ENCODE measurements at regions not wholly inside any gene's neighbourhood (a gene's known extent, or its start where the extent isn't known, plus 50 kb on each side); places are given as distances from the start of the nearest gene placed in this dataset.
"Not testable (repeated sequence)": the region's sequence is repeated elsewhere in the genome, so short reads cannot be mapped to it uniquely, and the experiment has no call there.

DNA sequence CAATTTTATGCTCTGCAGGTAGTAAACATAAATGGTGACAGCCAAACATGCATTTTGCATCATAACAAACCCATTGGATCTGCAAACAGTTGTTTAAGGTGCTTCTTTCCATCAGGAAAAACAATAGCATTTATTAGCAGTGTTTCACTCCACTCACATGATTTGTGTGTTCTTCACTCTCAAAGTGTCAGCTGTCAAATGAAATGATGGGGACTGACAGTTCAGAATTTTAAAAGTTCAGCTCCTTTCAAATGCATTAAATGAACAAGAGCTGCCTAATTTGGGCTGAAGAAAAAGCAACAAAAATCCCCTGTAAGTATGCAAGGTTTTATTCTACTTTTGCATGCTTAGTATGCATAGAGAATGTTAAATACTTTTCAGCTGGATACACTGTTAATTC, 145.2 kb upstream of the CDIN1 start:
- DNase-seq: no peak

DNA sequence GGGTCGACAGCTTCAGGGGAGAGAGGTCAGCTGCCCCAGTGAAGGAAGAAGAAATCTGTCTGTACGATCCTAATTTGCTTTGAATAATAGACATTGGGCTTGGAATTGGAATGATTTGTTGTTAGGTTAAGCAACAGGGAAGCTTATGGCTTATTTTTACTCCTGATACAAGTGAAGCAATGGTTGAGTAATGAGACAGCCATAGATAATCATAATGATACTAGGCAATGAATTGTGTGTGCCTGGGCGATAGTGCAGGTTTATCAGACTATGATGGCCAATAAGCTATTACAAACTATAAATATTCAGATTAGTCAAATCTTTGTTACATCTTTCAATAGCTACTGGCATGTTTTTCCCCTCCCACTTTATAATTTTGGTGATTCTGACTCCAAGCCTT, 140.9 kb upstream of the CDIN1 start:
- DNase-seq: no peak

DNA sequence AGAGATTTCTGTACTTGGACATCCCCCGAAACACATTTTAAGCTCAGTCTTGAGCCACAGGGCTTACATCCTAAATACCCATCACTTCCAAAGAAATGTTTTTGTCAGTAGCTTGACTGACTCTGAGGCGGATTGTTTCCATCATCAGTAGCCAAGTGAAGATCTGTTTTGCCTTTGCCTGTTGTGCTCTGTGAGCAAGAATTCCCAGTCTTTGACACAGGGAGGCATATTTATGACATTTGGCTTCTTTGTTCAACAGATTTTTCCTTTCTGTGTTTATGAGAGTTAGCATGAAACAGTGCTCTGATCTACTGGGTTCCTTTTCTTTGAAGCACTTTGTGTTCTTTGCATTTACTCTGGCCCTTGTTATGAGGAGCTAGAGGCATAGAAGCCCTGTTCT, 132.1 kb upstream of the CDIN1 start:
- DNase-seq: no peak

DNA sequence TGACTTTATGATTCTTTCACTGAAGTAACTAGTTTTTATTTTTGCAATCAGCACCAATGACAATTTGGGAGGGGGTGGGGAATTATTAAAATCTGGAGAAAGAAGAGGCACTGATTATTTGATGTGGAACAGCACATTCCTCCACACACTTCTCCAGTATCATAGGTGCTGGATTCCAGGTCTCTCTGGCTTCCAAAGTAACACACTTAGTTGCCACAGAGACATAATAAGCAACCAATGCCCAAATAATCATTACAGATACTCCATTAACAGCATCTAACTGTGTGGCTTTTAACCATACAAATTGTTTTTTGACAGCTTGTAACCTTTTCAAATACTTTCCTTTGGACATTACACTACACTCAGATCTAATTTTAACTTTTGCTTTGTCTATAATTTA, 131.0 kb upstream of the CDIN1 start:
- DNase-seq: no peak

DNA sequence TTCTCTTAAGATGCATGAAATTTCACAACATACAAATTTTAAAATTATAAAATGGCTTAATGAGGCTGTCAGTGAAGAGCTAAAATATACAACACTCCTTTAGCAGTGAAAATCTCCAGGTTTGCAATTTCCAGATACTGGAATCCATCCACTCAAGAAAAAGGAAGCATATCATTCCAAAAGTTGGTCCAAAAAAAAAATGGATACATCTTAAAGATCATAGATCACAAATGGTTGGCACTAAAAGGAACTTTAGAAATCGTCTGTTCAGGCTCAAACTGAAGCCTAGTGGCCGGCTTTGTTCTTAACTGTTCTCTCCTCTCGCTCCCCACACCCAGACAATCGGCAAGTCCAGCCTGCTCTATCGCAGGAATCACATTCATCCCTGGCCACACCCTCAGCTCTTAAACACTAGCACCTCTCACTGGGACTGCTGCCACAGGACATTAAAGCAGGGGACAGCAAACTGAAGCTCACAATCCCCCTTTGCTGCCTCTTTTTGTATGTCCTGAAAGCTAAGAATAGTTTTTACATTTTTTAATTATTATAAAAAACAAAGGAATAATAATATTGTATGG, 130.3 kb upstream of the CDIN1 start:
- DNase-seq: no peak

DNA sequence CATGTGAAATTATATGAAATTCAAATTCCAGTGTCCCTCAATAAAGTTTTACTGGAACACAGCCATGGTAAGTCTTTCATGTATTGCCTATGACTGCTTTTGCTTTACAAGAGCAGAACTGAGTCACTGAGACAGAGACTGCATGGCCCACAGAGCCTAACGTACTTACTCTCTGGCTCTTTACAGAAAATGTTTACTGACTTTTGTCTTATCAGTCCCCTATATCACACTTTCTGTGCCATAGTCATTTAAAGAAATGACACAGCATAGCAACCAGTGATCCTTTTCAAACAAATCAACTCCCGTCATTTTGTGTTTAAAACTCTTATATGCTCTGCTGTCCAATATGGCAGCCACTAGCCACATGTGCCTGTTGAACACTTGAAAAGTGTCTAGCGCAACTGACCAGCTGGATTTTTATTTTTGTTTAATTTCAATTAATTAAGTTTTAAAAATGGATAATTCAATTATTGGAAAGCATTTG, 129.7 kb upstream of the CDIN1 start:
- DNase-seq: no peak

DNA sequence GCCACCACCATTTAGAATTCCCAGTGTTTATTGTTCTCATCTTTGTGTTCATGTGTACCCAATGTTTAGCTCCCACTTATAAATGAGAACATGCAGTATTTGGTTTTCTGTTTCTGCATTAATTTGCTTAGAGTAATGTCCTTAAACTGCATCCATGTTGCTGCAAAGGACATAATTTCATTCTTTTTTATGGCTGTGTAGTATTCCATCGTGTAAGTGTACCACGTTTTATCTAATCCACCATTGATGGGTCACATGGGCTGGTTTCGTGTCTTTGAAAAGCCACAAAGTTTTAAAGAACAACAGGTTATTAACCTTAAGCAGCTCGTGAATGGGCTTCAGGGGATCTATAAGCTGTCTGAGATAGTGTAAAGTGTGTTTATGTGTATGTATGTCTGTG, 125.2 kb upstream of the CDIN1 start:
- DNase-seq: not testable (repeated sequence)

DNA sequence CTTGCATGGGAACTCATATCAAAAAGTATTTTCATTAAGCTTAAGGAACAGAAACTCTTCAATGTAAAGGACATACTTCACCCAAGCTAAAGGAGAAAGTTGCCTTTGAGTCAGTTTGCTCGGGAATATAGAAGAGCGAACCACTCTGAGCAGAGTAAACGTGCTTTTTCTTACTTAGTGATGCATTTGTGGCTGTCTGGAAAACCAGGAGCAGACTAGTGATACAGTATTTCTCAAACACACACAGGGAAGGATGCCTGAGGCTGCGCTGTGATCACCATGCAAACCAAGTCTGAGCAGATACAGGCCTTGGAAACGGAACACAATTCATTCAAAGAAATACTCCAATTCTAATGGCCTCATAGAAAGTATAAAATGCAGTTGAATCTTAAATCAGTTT, 121.0 kb upstream of the CDIN1 start:
- no peak for DNase-seq

DNA sequence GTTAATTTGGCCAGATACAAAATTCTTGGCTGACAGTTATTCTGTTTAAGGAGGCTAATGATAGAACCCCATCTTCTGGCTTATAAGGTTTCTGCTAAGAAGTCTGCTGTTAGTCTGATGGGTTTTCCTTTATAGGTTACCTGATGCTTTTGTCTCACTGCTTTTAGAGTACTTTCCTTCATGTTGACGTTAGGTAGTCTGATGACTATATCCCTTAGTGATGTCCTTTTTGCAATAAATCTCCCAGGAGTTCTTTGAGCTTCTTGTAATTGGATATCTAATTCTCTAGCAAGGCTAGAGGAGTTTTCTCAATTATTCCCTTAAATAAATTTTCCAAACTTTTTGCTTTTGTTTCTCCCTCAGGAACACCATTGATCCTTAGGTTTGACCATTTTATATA, 114.1 kb upstream of the CDIN1 start:
- no peak for DNase-seq

DNA sequence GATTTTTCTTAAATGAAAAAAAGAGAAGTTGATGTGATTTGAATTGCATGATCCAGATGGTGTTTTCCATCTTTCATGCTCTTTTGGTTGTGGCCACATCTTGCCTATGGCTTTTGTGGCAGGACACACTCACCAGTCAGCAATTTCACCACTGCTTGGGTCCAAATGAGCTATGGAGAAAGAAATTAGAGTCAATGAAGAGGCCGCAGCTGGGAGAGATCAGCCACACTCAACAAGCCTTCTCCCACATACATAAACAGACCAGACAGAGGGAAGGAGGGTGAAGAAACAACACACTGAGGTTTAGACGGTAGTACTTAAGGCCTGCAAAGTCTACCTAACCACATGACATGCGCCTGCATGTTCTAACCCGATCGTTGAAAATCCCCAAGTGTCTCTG, 110.7 kb upstream of the CDIN1 start:
- no peak for DNase-seq

DNA sequence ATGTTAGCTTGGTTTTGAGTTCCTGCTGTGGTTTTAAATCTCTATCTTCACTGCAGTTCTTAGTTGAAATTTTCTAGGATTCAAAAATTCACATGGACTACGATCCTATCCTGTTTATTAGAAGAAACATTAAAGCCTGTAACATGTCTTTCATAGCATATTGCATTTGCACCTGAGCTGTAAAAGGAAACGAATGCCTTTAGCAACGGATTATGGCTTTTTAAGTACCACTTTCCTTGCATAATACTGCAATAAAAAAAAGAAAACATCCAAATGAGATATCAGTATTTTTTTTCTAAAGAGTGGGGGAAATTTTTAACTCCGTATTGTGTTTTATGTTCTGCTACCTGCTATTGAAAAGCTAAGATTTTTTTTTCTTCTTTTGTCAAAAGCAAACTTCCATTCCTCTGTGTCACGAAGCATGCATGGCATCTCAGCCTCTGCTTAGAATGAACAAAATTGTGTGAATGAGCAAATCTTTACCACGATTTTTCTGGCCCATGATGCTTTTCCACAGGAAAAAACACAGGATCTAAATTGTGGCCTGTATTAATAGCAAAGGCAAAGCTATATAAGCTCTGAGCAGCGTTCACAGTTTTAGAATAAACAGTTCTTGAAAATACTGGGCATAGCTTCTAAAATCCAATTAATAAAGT, 110.0 kb upstream of the CDIN1 start:
- DNase-seq: no peak

DNA sequence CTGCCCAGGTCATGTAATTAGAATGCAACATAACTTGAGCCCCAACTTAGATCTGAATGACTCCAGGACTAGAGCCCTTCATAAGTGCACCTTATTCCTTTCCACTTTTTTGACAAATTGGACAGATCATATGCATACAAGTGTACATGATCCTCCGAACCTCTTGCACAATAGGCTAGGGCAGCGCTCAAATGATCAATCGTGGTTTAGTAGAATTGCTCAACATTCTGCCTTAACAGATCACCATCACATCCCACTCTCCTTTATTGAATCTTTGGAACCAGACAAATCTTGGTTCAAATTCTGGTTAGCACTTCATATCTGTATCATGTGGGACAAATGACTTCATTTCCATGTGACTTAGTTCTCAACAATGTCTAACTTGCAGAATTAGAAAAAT, 106.8 kb upstream of the CDIN1 start:
- DNase-seq: no peak

DNA sequence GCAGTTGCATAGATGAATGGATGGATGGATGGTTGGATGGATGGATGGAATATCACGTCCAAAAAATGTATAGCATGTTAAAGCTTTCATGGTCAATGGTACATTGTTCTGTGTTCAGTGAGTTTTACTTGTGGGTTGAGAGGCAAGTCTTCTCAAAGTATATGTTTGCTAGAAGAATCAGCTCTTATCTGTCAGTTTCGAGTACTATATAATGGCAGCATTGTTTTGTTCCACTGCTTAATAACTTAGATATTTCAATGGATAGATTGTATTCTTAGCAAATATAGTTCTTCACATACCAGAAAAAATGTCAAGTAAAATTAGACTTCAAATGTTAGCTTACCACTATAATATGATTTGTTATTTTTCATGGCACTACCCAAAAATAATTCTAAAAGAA, 100.9 kb upstream of the CDIN1 start:
- DNase-seq: no peak

DNA sequence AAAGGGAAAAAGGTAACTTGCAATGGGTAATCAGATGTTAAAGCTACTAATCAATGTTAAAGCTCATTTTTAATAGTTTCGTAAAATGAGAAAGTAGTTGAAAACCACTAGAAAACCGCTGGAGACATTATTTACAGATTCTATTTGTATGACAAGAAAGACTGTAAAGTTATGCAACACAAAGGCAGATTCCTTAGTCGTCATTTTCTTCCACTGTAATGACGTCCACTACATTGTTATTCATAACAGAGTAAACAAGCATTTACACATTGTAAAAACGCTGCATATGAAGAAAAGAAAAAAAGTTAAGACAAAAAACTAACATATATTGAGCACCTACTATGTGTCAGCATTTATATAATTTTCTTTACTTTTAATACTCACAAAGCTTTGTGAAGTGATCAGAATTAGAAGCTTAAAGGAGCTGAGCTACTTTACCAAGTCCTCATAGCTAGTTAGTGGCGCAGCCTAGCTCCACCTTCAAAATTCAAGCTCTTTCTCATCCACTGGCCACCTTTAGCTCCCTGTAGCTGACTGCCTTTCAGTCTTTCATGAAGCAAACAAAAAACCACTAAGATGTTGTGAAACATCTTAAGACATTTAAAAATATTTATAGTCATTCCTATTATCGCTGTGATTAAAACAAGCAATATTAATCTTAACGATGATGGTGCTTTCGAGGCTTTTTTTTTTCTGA, 100.1 kb upstream of the CDIN1 start:
- no peak for DNase-seq

DNA sequence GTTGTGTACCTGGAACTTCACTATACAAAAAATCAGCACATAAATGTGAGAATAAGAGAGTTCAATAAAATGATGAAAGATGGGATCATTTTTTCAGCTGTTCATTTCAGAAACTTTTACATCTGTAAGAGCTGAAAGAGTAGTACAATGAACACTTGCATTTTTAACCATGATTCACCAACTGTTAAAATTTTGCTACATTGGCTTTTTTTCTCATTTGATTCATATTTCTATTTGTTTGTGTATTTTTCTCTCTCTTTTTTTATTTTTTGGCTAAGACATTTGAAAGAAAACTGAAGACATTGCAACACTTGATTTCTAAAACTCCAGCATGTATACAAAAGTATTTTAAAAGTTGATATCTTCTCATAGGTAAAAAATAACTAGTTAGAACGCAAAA, 98.3 kb upstream of the CDIN1 start:
- DNase-seq: no peak

DNA sequence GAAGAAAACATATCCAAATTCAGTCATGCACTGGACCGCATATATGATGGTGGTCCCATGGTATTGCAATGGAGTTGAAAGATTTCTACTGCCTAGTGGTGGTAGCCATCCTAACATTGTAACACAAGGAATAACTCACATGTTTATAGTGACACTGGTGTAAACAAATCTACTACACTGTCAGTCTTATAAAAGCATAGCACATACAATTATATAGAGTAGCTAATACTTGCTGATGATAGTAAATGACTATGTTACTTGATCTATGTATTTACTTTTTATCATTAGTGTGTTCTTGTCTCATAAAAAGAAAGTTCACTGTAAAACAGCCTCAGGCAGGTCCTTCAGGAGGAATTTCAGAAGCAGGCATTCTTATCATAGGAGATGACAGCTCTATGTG, 96.0 kb upstream of the CDIN1 start:
- no peak for DNase-seq

DNA sequence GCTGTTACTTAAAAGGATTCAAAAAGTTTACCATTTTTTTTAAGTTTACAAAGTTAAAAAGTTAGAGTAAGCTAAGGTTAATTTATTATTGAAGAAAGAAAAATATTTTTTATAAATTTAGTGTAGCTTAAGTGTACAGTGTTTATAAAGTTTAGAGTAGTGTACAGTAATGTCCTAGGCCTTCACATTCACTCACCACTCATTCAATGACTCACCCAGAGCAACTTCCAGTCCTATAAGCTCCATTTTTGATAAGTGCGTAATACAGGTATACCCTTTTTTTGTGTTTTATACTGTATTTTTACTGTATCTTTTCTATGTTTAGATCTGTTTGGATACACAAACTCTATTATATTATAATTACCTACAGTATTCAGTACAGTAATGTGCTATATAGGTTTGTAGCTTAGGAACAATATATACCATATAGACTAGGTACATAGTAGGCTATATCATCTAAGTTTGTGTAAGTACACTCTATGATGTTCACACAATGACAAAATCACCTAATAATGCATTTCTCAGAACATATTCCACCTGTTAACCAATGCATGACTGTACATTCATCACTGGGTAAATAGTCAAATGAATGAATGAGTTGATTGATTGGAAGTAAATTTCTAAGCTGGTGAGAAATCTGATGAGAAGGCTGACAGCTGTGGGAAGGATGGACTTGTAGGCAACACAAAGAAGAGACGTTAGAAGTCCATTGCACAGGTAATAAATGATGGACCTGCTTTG, 95.2 kb upstream of the CDIN1 start:
- DNase-seq: no peak

DNA sequence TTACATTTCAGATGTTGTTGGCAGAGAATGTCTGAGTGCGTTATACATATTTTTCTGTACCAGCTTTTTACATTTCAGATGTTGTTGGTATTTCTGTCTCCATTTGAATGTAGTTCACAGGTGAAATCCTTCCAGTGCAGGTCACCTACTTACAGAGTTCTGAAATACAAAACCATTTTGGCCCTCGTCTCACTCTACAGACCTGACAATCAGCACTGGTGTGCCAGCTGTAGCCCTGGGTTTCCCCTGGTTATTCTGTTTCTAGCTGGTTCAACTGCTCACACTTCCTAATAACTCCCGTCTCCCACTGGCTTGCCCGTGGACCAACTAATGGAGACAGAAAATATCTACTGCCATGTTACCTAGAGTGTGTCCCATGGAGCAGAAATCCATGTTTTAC, 87.5 kb upstream of the CDIN1 start:
- no peak for DNase-seq

DNA sequence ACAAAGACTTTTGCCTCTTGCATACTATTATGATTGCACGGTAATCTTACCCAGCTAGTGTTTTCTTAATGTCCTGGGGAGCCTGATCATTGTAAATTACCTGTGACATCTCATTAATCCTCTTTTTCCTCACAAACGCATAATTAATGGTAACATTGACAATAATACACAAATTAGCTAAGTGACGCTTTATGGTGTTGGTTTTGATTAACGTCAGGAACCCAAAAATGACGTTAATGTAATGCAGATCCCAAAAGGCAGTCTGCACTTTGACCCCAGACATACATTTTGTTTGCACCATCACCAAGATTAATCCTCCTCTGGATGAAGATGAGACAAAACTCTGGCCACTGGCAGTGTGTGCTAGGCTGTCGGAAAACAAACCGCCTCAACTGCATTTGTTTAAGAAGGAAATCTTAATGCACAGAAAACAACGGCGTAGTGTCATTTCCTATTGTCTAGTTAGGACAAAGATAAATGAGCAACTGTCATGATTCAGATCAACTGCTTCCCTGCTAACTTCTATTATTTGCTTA, 83.9 kb upstream of the CDIN1 start:
- DNase-seq: no peak

DNA sequence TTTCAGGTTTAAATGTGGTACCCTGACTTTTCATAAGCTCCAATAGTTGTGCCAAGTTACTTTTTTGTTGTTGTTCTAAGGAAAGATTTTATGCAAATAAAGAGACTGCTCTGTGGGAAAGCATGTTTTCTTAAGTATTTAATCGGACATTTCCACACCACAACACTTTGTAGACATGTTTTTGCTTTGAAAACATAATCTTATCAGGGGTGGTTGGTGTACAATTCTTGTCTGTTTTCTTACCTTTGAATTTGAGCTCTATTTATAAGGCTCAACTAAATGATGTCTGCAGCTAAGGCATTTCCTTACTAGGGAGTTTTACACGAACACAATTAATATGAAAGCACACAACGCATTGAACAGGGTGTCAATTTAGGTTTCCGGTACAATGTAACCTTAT, 81.5 kb upstream of the CDIN1 start:
- no peak for DNase-seq

DNA sequence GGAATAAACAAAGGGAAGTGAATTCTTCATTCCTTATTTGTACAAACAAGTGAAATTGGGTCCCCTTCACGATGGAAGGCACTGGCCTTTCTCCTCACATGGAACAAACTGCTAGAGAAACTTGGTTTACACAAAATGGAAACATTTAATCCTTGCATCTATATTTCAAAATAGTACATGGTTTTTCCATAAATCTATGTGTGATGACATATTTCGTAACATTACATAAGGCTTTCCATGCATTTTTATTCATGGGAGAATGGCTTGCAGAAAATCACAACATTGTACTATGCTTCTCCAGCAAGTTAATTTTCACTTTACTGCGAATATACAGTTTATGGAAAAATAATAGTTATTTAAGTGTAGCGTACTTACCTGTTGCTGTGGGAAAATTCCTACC, 81.0 kb upstream of the CDIN1 start:
- DNase-seq: no peak

DNA sequence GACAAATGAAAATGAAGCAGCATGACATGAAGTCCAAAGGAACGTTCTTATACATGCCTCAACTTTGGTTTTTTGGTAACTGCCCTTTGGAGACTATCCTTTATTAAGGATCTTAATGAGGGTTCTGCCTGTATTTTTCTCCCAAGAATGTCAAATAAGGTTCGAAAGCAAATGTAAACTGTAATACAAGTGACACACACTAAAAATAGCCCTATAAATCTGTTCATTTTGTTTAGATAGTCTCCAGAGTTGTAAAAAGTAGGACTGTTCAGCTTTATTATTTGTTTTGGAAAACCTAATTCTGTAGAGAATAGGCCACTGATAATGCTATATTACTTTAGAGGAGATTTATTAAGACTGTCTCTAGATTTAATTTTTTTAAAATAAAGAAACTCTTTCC, 80.5 kb upstream of the CDIN1 start:
- no peak for DNase-seq

All from NCI-H1092 (cell line).